Head of caudate nucleus (tissue), 42 donors: ENCODE measurements at regions not wholly inside any gene's neighbourhood (a gene's known extent, or its start where the extent isn't known, plus 50 kb on each side); places are given as distances from the start of the nearest gene placed in this dataset.
A peak's percentile ranks its signal among the peaks of the same experiment; 100 is the strongest.
"Not testable (repeated sequence)": the region's sequence is repeated elsewhere in the genome, so short reads cannot be mapped to it uniquely, and the experiment has no call there.

ENCODE experiments used
- DNase-seq, 42 donors: peaks; one replicate each; pipeline versions ENCODE4 v3.0.0 to v3.0.0-alpha.2; 2020 to 2021; ENCODE audit warnings: mixed read lengths in 7 of 42
- intact Hi-C: fragments of 100-400 bp; cut with DNase I; formaldehyde crosslinking; loops from one replicate; pipeline ENCODE4 v1.15.0; 2022

- intact Hi-C loops: no loop called here
- no peak for DNase-seq
These were observed 105.2 kb upstream of the CTBP2 start for GRCh38 chr10:125265579-125265955.

- DNase-seq: no peak
- intact Hi-C loops: no loop called here
These were observed 104.6 kb upstream of the CTBP2 start for GRCh38 chr10:125264757-125265578.

- DNase-seq: peak in 1 of 42 donors; percentile 20
- intact Hi-C loops: no loop called here
These were observed 103.7 kb upstream of the CTBP2 start for GRCh38 chr10:125264091-125264490.

- no peak for DNase-seq
- intact Hi-C loops: no loop called here
These were observed 103.2 kb upstream of the CTBP2 start for GRCh38 chr10:125263551-125263950.

GRCh38 chr10:125262920-125263319 is 102.6 kb upstream of the CTBP2 start:
- intact Hi-C loops: no loop called here
- DNase-seq: no peak

GRCh38 chr10:125262409-125262808 is 102.0 kb upstream of the CTBP2 start:
- peak in 1 of 42 donors; percentile 5 for DNase-seq
- intact Hi-C loops: no loop called here

- intact Hi-C loops: no loop called here
- peak in 1 of 42 donors; percentile 7 for DNase-seq
These were observed 101.3 kb upstream of the CTBP2 start for GRCh38 chr10:125261491-125262186.

GRCh38 chr10:125260260-125260659 is 99.9 kb upstream of the CTBP2 start:
- intact Hi-C loops: no loop called here

GRCh38 chr10:125259651-125260050 is 99.3 kb upstream of the CTBP2 start:
- DNase-seq: no peak
- intact Hi-C loops: no loop called here

More at GRCh38 chr10:125260260-125260659, 99.9 kb upstream of the CTBP2 start:
- no peak for DNase-seq

GRCh38 chr10:125258676-125259075 is 98.3 kb upstream of the CTBP2 start:
- intact Hi-C loops: no loop called here
- DNase-seq: no peak

- intact Hi-C loops: no loop called here
- no peak for DNase-seq
These were observed 97.3 kb upstream of the CTBP2 start for GRCh38 chr10:125257521-125258108.

GRCh38 chr10:125256026-125256425 is 95.7 kb upstream of the CTBP2 start:
- intact Hi-C loops: no loop called here
- no peak for DNase-seq

- no peak for DNase-seq
- intact Hi-C loops: no loop called here
These were observed 92.6 kb upstream of the CTBP2 start for GRCh38 chr10:125252937-125253336.

GRCh38 chr10:125250834-125251233 is 90.5 kb upstream of the CTBP2 start:
- DNase-seq, intact Hi-C loops: not testable (repeated sequence)

GRCh38 chr10:125249948-125250347 is 89.6 kb upstream of the CTBP2 start:
- no peak for DNase-seq
- intact Hi-C loops: no loop called here

- DNase-seq: no peak
- intact Hi-C loops: no loop called here
These were observed 88.1 kb upstream of the CTBP2 start for GRCh38 chr10:125248489-125248888.

GRCh38 chr10:125247576-125247975 is 87.2 kb upstream of the CTBP2 start:
- intact Hi-C loops: no loop called here

GRCh38 chr10:125243532-125244253 is 83.3 kb upstream of the CTBP2 start:
- intact Hi-C loops: no loop called here

More at GRCh38 chr10:125247576-125247975, 87.2 kb upstream of the CTBP2 start:
- DNase-seq: no peak

GRCh38 chr10:125238682-125239081 is 78.3 kb upstream of the CTBP2 start:
- intact Hi-C loops: no loop called here
- no peak for DNase-seq

More at GRCh38 chr10:125243532-125244253, 83.3 kb upstream of the CTBP2 start:
- no peak for DNase-seq
